ENCODE measurements at regions not wholly inside any gene's neighbourhood (a gene's known extent, or its start where the extent isn't known, plus 50 kb on each side); places are given as distances from the start of the nearest gene placed in this dataset.

GRCh38 chrX:118189000-118189399, 72.4 kb upstream of the KLHL13 start (continued):
- TF ChIP-seq CBX5 (IDR thresholded peaks at IDR 0.05; ENCODE audit: low read depth, low read length): no peak
- no peak for TF ChIP-seq TAF1 (IDR thresholded peaks at IDR 0.05; ENCODE audit: low read depth, low read length)
- TF ChIP-seq NANOG (IDR thresholded peaks at IDR 0.05; ENCODE audit: insufficient read depth, low read depth, low read length, poor library complexity, severe bottlenecking): no peak
- TF ChIP-seq JUN (IDR thresholded peaks at IDR 0.05; ENCODE audit: low read depth, low read length): no peak
- no peak for TF ChIP-seq SUZ12 (IDR thresholded peaks at IDR 0.05; ENCODE audit: low read length)
- TF ChIP-seq HDAC6 (IDR thresholded peaks at IDR 0.05; ENCODE audit: low read depth, low read length): no peak
- TF ChIP-seq CREB1 (IDR thresholded peaks at IDR 0.05): no peak
- TF ChIP-seq BACH1 (IDR thresholded peaks at IDR 0.05; ENCODE audit: low read length): no peak

Data from H1 (cell line).